ENCODE measurements at regions not wholly inside any gene's neighbourhood (a gene's known extent, or its start where the extent isn't known, plus 50 kb on each side); places are given as distances from the start of the nearest gene placed in this dataset.

DNA sequence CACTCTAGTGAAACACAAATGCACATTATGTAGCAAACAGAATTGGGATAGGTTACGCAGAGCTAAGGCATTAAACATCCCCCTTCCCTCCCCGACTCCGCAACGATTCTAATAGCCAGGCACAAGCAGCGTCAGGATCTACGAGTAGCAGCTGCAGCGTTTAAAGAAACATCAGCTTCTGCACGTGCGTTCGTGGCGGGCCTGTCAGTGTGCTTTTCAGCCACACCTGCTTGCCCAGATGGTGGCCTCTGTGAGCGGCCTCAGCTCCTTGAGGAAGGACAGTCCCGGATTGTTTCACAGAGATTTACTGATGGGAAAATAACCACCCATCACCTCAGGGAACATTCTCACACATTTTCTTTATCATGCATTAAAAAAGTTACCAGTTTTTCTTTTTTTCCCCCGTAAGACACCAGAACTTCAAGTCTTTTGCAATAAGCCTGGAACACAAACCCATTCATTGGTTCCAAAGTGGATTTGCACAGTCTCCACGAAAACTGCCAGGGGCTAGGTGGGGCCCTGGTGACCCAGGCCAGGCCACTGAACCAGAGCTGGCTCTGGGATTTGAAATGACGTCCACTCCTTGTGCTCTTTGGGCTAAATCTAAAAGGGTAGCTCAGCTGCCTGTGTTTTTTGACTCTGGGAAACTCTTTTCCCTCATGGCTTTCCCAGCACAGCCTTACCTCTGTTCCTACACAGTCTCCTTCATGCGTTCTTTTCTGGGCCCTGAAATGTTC is 325.5 kb downstream of the KCNRG start:
- no peak for DNase-seq
- no peak for ATAC-seq
- Mint-ChIP-seq H3K27me3 (no peaks in the 10 kb centered on the region), H3K36me3 (ENCODE audit: low read depth) (no peaks in the 10 kb centered on the region), H3K4me3 (no peak overlapping the region), H3K4me1 (ENCODE audit: low read depth) (peaks cover 4% of the 10 kb centered on the region), H3K9me3 (no peaks in the 10 kb centered on the region), H3K27ac (no peak overlapping the region)
- CTCF ChIA-PET, result interaction anchor here (1.0 kb wide), 1 partner anchor 364 kb away, joined by 3 read pairs; no protein-coding TSS in a partner anchor
- intact Hi-C loops (cut with micrococcal nuclease), result no loop called here
- POLR2A ChIA-PET, result no interaction called here
- TF ChIP-seq, protein P1, sequence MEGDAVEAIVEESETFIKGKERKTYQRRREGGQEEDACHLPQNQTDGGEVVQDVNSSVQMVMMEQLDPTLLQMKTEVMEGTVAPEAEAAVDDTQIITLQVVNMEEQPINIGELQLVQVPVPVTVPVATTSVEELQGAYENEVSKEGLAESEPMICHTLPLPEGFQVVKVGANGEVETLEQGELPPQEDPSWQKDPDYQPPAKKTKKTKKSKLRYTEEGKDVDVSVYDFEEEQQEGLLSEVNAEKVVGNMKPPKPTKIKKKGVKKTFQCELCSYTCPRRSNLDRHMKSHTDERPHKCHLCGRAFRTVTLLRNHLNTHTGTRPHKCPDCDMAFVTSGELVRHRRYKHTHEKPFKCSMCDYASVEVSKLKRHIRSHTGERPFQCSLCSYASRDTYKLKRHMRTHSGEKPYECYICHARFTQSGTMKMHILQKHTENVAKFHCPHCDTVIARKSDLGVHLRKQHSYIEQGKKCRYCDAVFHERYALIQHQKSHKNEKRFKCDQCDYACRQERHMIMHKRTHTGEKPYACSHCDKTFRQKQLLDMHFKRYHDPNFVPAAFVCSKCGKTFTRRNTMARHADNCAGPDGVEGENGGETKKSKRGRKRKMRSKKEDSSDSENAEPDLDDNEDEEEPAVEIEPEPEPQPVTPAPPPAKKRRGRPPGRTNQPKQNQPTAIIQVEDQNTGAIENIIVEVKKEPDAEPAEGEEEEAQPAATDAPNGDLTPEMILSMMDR (IDR thresholded peaks at IDR 0.05), result no peak

DNA sequence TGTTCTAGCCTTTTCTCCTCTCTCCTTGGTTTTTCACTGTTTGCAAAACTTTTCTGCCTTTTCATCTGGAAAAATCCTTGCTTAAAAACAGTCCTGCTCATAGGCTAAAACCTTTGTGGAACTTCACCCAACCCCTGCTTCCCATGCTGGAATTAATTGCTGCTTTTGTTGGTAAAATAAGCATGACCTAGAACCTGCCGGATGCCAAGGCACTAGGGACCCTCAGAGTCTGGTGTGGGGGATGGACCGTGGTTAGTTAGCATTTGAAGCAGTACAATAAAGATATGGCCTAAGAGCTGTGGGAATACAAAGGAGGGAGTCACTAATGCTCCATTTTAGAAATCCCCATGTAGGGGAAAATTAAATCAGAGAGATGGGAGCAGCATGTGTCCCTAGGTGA is 326.3 kb downstream of the KCNRG start:
- Mint-ChIP-seq H3K9me3 (no peaks in the 10 kb centered on the region), H3K27me3 (no peaks in the 10 kb centered on the region), H3K36me3 (ENCODE audit: low read depth) (no peaks in the 10 kb centered on the region), H3K27ac (no peak overlapping the region), H3K4me3 (no peak overlapping the region), H3K4me1 (ENCODE audit: low read depth) (peaks cover 4% of the 10 kb centered on the region)
- ChIA-PET CTCF (no interaction called here), POLR2A (no interaction called here)
- no peak for DNase-seq
- intact Hi-C loops (cut with micrococcal nuclease), result no loop called here
- ATAC-seq, result no peak
- TF ChIP-seq, protein P1 (IDR thresholded peaks at IDR 0.05), result no peak

DNA sequence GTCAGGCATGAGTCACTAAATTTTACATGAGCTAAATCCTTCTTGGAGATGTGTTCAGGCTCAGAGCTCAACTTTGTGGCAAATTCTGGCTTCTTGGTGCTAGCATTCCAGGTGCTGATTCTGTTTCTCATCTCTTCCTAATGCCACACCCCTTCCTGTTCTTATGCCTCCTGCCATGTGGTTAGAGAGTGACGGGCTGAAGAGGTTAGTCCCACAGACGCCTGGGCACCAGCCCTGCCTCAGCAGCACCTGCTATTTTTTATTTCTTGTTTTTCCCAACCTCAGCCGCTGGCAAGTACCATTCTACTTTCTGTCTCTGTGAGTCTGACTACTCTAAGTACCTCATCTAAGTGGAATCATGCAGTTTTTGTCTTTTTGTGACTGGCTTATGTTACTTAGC is 329.5 kb downstream of the KCNRG start:
- H3K27ac Mint-ChIP-seq, result no peak overlapping the region
- H3K4me1 Mint-ChIP-seq (ENCODE audit: low read depth), result peaks cover 4% of the 10 kb centered on the region
- TF ChIP-seq, protein P1 (IDR thresholded peaks at IDR 0.05), result no peak
- ChIA-PET CTCF (no interaction called here), POLR2A (interaction anchor here (0.7 kb wide), 1 partner anchor 12 kb away, joined by 3 read pairs; no protein-coding TSS in a partner anchor)
- H3K27me3 Mint-ChIP-seq, result peaks cover 9% of the 10 kb centered on the region
- H3K4me3 Mint-ChIP-seq, result no peak overlapping the region
- H3K36me3 Mint-ChIP-seq (ENCODE audit: low read depth), result no peaks in the 10 kb centered on the region
- no peaks in the 10 kb centered on the region for H3K9me3 Mint-ChIP-seq
- DNase-seq (no peak), ATAC-seq (no peak)
- intact Hi-C loops (cut with micrococcal nuclease), result no loop called here

DNA sequence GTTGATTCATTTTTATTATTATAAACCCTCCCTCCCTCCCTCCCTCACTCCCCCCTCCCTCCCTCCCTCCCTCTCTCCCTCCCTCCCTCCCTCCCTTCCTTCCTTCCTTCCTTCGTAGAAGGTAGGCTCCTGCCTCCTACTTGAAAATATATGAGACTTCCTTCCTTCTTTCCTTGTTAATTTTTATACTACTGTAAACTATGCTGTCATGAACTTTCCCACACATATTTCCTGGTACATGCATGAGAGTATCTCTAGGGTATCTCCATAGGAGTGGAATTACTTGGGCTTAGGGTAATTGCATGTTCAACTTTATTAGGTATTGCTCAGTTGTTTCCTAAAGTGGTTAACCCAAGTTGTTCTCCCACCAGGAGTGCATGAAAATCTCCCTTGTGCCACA is 330.6 kb downstream of the KCNRG start:
- ChIA-PET POLR2A (no interaction called here), CTCF (no interaction called here)
- H3K9me3 Mint-ChIP-seq, result no peaks in the 10 kb centered on the region
- ATAC-seq (no peak), DNase-seq (no peak)
- H3K27ac Mint-ChIP-seq, result no peak overlapping the region
- no peaks in the 10 kb centered on the region for H3K36me3 Mint-ChIP-seq (ENCODE audit: low read depth)
- TF ChIP-seq, protein P1 (IDR thresholded peaks at IDR 0.05), result no peak
- H3K4me3 Mint-ChIP-seq, result no peak overlapping the region
- peaks cover 9% of the 10 kb centered on the region for H3K27me3 Mint-ChIP-seq
- H3K4me1 Mint-ChIP-seq (ENCODE audit: low read depth), result peaks cover 4% of the 10 kb centered on the region
- intact Hi-C loops (cut with micrococcal nuclease), result no loop called here

DNA sequence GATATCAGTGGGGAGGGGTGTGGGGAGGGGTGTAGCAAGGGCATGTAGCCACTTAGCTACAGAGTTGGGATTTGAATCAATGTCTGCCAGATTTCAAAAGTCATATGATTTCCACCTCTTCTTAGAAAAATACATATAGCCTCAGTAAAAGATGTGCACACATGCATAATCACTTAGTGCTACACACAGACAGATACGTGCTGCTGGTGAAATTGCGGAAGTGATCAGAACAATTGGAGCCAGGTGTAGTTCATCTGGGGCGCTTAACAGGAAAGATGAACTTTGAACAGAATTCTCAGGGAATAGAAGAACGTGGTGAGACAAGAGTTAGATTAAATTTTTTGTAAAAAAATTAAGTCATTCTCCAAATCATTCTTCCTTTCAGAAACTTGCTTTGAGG is 333.1 kb downstream of the KCNRG start:
- ATAC-seq (no peak), DNase-seq (no peak)
- POLR2A ChIA-PET, result no interaction called here
- no peak overlapping the region for H3K4me3 Mint-ChIP-seq
- no peak overlapping the region for H3K27ac Mint-ChIP-seq
- TF ChIP-seq, protein P1 (IDR thresholded peaks at IDR 0.05), result no peak
- no peaks in the 10 kb centered on the region for H3K36me3 Mint-ChIP-seq (ENCODE audit: low read depth)
- H3K9me3 Mint-ChIP-seq, result no peaks in the 10 kb centered on the region
- peaks cover 8% of the 10 kb centered on the region for H3K4me1 Mint-ChIP-seq (ENCODE audit: low read depth)
- CTCF ChIA-PET, result no interaction called here
- intact Hi-C loops (cut with micrococcal nuclease), result no loop called here
- peaks cover 11% of the 10 kb centered on the region for H3K27me3 Mint-ChIP-seq
